ENCODE measurements at regions not wholly inside any gene's neighbourhood (a gene's known extent, or its start where the extent isn't known, plus 50 kb on each side); places are given as distances from the start of the nearest gene placed in this dataset.

DNA sequence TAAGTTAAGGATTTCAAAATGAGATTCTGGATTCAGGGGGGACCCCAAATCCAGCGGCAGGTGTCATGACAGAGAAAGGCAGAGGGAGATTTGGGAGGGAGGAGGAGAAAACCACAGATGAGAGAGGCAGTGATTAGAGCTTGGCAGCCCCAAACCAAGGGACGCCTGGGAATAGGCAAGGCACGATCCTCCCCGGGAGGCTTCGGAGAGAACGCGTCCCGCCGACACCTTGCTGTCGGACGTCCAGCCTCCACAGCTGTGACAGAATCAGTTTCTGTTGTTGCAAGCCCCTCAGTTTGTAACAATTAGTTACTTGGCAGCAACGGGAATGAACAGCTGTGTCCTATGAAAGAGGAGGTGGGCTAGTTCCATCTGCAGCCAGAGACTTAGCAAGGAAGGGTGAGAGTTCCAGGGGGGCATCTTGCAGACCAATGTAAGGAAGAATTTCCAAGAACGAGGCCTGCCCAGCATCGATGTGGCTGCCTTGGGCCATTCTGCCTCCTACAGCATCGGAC is 110.7 kb upstream of the SDK2 start:
- no peak for DNase-seq (ENCODE audit: low read depth, low spot score)
- ChIA-PET CTCF (no interaction called here), POLR2A (no interaction called here)
- no peak for TF ChIP-seq TCF7L2 (IDR thresholded peaks at IDR 0.05; ENCODE audit: low read depth, low read length)
- Histone ChIP-seq H3K36me3 (ENCODE audit: control insufficient read depth, insufficient read depth, low read length) (no peaks in the 10 kb centered on the region), H3K27ac (ENCODE audit: low read length) (no peak overlapping the region), H3K4me3 (ENCODE audit: low read depth in 2 of 2, low read length in 2 of 2) (no peak overlapping the region), H3K9me3 (ENCODE audit: control insufficient read depth, insufficient read depth, low read depth, low read length) (no peaks in the 10 kb centered on the region), H3K27me3 (ENCODE audit: control insufficient read depth, insufficient read depth, low read length) (peaks cover 13% of the 10 kb centered on the region; the same call in 1 of the 2 replicates), H3K4me1 (ENCODE audit: control insufficient read depth, insufficient read depth, low read length) (no peaks in the 10 kb centered on the region)
- BruUV-seq (replicated peaks): no TSS peak
- intact Hi-C loops (cut with micrococcal nuclease; ENCODE audit: unreplicated experiment) (no loop called here), in situ Hi-C loops (cut with HindIII; ENCODE audit: low pct_unique_long_range_greater_than_20kb, low sequenced_read_pairs) (no loop called here)
- no peak for ATAC-seq

DNA sequence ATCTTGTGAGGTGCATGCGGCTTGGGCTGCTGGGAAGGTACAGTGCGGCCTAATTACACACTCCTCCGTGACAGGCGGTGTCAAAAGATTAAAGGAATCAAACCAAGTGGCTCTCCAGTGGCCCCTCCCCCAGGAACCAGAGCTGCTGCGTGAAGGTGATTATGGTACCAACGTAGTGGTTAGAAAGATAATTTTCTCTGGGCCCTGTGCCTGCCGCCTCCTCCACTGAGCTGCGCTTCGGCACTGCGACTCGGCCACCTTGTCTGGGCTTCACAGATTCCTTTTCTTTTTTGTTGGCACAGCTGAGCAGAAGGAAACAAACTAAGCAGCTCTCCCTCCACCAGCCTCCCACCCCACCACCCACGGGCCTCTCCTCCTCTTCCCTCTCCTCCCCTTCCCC is 113.2 kb upstream of the SDK2 start:
- DNase-seq (ENCODE audit: low read depth, low spot score) (no peak), ATAC-seq (no peak; the same call in 1 of the 2 replicates)
- H3K4me3 ChIP-seq (ENCODE audit: low read depth in 2 of 2, low read length in 2 of 2): no peak overlapping the region
- H3K9me3 ChIP-seq (ENCODE audit: control insufficient read depth, insufficient read depth, low read depth, low read length): no peaks in the 10 kb centered on the region
- ChIA-PET POLR2A (no interaction called here), CTCF (no interaction called here)
- BruUV-seq (replicated peaks): no TSS peak
- intact Hi-C loops (cut with micrococcal nuclease; ENCODE audit: unreplicated experiment) (no loop called here), in situ Hi-C loops (cut with HindIII; ENCODE audit: low pct_unique_long_range_greater_than_20kb, low sequenced_read_pairs) (no loop called here)
- no peaks in the 10 kb centered on the region for H3K4me1 ChIP-seq (ENCODE audit: control insufficient read depth, insufficient read depth, low read length)
- TF ChIP-seq, protein P1, sequence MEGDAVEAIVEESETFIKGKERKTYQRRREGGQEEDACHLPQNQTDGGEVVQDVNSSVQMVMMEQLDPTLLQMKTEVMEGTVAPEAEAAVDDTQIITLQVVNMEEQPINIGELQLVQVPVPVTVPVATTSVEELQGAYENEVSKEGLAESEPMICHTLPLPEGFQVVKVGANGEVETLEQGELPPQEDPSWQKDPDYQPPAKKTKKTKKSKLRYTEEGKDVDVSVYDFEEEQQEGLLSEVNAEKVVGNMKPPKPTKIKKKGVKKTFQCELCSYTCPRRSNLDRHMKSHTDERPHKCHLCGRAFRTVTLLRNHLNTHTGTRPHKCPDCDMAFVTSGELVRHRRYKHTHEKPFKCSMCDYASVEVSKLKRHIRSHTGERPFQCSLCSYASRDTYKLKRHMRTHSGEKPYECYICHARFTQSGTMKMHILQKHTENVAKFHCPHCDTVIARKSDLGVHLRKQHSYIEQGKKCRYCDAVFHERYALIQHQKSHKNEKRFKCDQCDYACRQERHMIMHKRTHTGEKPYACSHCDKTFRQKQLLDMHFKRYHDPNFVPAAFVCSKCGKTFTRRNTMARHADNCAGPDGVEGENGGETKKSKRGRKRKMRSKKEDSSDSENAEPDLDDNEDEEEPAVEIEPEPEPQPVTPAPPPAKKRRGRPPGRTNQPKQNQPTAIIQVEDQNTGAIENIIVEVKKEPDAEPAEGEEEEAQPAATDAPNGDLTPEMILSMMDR (IDR thresholded peaks at IDR 0.05): no peak
- TF ChIP-seq TCF7L2 (IDR thresholded peaks at IDR 0.05; ENCODE audit: low read depth, low read length): no peak
- no peak for TF ChIP-seq REST (IDR thresholded peaks at IDR 0.05; ENCODE audit: insufficient read depth in 1 of 2, low read depth in 2 of 2, low read length in 1 of 2)
- TF ChIP-seq SIN3A (IDR thresholded peaks at IDR 0.05; ENCODE audit: borderline replicate concordance, insufficient read depth, low read depth, low read length): no peak
- TF ChIP-seq POLR2AphosphoS5 (IDR thresholded peaks at IDR 0.05; ENCODE audit: low read depth, low read length): no peak
- H3K27ac ChIP-seq (ENCODE audit: low read length): no peak overlapping the region
- H3K36me3 ChIP-seq (ENCODE audit: control insufficient read depth, insufficient read depth, low read length): no peaks in the 10 kb centered on the region
- H3K27me3 ChIP-seq (ENCODE audit: control insufficient read depth, insufficient read depth, low read length): peaks cover 14% of the 10 kb centered on the region; the same call in 1 of the 2 replicates

DNA sequence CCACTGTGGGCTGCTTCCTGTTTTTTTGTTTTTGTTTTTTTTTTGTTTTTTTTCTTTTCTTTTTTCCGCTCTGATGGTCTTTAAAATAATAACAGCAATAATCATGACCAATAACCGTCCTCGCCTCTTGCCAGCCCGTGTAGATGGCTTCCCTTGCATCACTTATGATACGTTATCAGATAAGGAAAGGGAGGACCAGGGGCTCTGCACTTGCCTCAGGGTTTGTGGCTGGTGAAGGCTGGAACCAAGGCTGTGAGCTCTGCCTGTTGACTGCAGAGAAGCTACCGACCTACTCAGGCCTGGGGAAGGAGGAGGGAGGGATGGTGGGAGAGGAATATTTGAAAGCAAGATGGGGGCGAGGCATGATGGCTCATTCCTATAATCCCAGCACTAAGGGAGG is 114.0 kb upstream of the SDK2 start:
- POLR2A ChIA-PET: no interaction called here
- DNase-seq (ENCODE audit: low read depth, low spot score) (no peak), ATAC-seq (no peak)
- peaks cover 15% of the 10 kb centered on the region; the same call in 1 of the 2 replicates for H3K27me3 ChIP-seq (ENCODE audit: control insufficient read depth, insufficient read depth, low read length)
- no peak overlapping the region for H3K4me3 ChIP-seq (ENCODE audit: low read depth in 2 of 2, low read length in 2 of 2)
- no peaks in the 10 kb centered on the region for H3K36me3 ChIP-seq (ENCODE audit: control insufficient read depth, insufficient read depth, low read length)
- no TSS peak for BruUV-seq (replicated peaks)
- no peak overlapping the region for H3K27ac ChIP-seq (ENCODE audit: low read length)
- H3K9me3 ChIP-seq (ENCODE audit: control insufficient read depth, insufficient read depth, low read depth, low read length): no peaks in the 10 kb centered on the region
- in situ Hi-C loops (cut with HindIII; ENCODE audit: low pct_unique_long_range_greater_than_20kb, low sequenced_read_pairs): no loop called here
- intact Hi-C loops (cut with micrococcal nuclease; ENCODE audit: unreplicated experiment): no loop called here
- no peaks in the 10 kb centered on the region for H3K4me1 ChIP-seq (ENCODE audit: control insufficient read depth, insufficient read depth, low read length)
- CTCF ChIA-PET: no interaction called here
- TF ChIP-seq REST (IDR thresholded peaks at IDR 0.05; ENCODE audit: insufficient read depth in 1 of 2, low read depth in 2 of 2, low read length in 1 of 2) (no peak), SIN3A (IDR thresholded peaks at IDR 0.05; ENCODE audit: borderline replicate concordance, insufficient read depth, low read depth, low read length) (no peak), TCF7L2 (IDR thresholded peaks at IDR 0.05; ENCODE audit: low read depth, low read length) (no peak), POLR2AphosphoS5 (IDR thresholded peaks at IDR 0.05; ENCODE audit: low read depth, low read length) (no peak)
- TF ChIP-seq, protein P1 (IDR thresholded peaks at IDR 0.05): no peak

Data from Panc1 (cell line).